LNCaP clone FGC (cell line): ENCODE measurements at regions not wholly inside any gene's neighbourhood (a gene's known extent, or its start where the extent isn't known, plus 50 kb on each side); places are given as distances from the start of the nearest gene placed in this dataset.

Source experiments
- DNase-seq: peaks from one replicate; pipeline ENCODE4 v3.0.0-alpha.2; 2011; ENCODE audit warnings: low read depth
- H3K4me3 ChIP-seq: 2 replicates; pipeline ENCODE4 v1.5.1; 2011; ENCODE audit warnings: mild to moderate bottlenecking, low read depth, low read length, control low read depth
- TF ChIP-seq, protein P1 (sequence below): IDR thresholded peaks from 2 replicates; pipeline ENCODE4 v1.5.1; 2012; ENCODE audit warnings: mild to moderate bottlenecking; ENCODE audit not compliant: control insufficient read depth, insufficient read depth; ENCODE audit errors: extremely low read depth

DNA sequence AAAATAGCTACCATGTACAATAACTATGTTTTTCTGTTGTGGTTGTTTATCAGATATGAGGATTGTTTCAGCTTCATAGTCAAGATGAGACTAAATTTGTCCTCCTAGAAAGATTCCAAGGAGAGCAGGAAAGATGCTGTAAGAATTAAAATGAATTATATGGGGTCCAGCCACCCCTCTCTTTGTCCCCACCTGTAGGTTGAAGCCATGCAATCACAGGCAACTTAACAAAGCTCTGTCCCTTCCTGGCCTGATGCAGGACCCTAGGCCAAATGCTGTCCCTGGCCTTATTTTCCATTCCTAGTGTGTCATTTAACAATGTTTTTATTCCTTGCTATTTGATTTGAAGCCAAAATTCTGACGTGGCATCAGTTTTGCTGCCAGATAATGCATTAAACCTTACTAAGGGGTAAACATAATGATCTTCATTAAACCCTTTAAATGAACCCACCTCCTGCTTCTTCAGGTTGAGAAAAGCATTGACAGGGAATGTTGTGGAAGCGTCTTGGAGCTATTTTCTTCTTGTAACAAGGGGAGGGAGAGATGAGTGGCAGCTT is 240.9 kb upstream of the ZNF521 start:
- no peak for DNase-seq
- no peak overlapping the region for H3K4me3 ChIP-seq
- TF ChIP-seq, protein P1, sequence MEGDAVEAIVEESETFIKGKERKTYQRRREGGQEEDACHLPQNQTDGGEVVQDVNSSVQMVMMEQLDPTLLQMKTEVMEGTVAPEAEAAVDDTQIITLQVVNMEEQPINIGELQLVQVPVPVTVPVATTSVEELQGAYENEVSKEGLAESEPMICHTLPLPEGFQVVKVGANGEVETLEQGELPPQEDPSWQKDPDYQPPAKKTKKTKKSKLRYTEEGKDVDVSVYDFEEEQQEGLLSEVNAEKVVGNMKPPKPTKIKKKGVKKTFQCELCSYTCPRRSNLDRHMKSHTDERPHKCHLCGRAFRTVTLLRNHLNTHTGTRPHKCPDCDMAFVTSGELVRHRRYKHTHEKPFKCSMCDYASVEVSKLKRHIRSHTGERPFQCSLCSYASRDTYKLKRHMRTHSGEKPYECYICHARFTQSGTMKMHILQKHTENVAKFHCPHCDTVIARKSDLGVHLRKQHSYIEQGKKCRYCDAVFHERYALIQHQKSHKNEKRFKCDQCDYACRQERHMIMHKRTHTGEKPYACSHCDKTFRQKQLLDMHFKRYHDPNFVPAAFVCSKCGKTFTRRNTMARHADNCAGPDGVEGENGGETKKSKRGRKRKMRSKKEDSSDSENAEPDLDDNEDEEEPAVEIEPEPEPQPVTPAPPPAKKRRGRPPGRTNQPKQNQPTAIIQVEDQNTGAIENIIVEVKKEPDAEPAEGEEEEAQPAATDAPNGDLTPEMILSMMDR = no peak

DNA sequence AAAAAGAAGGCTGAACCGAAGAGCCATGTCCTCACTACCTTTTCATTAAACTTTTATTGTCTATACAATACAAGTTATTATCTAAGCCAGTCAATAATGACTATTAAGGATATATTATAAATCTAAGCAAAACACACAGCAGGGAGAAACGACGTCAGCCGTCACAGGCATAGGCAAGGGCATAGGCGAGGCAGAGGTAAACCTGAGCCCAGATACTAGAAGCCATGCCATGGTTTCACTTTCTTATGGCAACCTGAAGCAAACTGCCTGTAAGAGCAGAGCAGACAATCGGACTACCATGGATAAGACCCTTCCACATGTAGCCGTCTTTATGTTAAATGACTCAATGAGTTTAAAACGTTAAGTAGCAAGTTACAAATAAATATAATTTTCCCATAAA is 238.5 kb upstream of the ZNF521 start:
- H3K4me3 ChIP-seq = no peak overlapping the region

DNA sequence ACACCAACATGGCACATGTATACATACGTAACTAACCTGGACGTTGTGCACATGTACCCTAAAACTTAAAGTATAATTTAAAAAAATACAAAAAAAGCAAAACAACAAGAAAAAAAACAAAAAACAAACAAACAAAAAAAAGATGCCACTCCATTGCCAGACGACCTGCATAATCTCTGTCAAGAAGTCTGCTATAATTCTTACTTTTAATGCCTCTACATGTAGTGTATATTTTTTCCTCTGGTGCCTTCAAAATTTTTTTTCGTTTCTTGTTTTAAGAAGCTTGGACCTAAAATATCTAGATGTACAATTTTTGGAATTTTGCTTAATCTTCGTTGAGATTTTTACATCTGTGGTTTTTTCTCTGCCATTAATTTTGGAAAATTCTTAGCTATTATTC is 235.6 kb upstream of the ZNF521 start:
- DNase-seq = no peak
- H3K4me3 ChIP-seq = no peak overlapping the region
- TF ChIP-seq, protein P1 = no peak

More for the DNA sequence above, 238.5 kb upstream of the ZNF521 start:
- TF ChIP-seq, protein P1 = no peak
- no peak for DNase-seq

DNA sequence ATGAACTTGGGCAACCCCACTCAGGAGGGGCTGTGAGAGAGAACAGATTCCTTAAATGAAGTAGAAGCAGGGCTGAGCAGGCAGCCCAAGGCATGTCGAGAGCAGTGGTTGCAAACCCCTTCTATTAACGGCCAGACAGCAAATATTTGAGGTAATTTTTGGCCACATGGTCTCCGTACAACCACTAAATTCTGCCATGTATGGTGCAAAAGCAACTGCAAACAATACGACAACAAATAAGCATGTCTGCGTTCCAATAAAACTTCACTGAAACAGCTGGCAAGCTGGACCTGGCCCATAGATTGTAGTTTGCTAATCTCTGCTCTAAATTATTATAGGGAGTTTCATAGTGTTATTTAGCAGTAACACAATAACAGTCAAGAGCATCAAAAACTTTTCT is 217.0 kb upstream of the ZNF521 start:
- TF ChIP-seq, protein P1 = no peak
- H3K4me3 ChIP-seq = no peak overlapping the region
- DNase-seq = peak; percentile 3

DNA sequence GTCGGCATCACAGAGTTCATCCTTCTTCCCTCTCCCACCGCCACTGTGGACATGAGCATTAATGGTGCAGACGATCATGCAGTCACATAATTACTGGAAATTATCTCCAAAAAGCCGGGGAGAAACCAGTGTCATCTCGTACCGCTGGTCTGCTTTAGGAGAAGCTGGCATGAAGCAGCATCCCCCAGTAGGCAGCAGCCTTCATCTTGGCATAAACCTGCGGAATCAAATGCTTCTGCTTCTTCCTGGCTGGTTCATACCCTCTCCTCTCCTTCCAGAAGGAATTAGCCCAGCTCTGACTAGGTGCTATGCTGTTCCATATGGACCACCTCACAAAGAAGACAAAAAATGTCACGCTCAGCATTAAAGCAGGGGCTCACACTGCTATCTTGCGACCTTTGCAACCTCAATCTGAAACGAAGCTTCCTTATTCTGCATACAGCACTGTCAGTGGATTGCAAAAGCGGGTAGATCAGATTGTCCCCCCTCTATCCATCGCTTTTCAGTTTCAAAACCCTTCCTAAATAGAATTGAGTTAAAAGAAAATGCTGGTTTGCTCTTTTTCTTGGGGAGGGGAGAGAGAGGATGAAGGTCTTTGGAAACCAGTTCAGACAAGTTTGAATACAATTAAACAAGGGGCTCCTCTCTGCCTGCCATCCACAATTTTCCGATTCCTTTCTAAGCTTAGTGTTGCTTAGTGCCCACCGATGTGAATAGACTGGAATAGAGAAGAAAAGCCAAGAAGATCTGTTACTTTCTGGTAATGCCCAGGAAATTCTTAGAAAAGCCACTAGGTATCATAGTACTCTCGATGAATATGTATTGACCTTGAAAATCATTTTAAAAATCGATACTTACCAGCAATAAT is 212.1 kb upstream of the ZNF521 start:
- DNase-seq = no peak
- TF ChIP-seq, protein P1 = no peak
- no peak overlapping the region for H3K4me3 ChIP-seq

DNA sequence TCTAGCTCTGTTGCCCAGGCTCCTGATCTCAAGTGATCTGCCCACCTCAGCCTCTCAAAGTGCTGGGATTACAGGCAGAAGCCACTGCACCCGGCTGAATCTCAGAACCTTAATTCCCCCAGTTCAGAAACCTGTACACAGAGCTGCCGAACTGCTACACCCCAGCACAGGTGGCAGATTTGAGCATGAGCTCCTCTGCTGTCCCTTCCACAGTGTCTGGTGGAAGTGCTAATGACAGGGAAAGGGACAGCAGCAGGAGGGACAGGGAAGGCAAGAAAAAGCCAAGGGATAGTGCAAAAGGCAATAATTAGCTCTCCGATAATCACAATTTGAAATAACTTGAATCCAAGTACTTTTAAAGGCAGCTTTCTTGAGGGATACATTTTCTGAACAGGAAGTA is 211.4 kb upstream of the ZNF521 start:
- TF ChIP-seq, protein P1 = no peak
- DNase-seq = no peak

DNA sequence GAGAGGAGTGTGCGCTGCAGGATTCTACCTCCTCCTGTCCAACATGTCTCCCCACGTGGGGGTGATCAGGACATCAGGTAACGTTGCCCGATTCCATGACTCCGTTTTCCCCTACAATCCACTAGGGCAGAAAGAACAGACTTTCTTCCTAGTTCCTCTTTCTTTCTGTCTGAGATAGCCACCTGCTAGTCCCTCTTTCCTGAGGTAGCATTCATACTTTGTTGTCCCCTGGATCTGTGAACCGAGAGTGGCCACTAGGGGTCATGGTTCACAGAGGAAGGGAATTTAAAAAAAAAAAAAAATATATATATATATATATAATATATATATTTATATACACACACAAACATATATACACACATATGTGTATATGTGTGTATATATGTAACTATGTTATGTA is 210.0 kb upstream of the ZNF521 start:
- peak; percentile 7 for DNase-seq
- TF ChIP-seq, protein P1 = peak; percentile 57
- H3K4me3 ChIP-seq = no peak overlapping the region

More for the DNA sequence above, 211.4 kb upstream of the ZNF521 start:
- no peak overlapping the region for H3K4me3 ChIP-seq
